ENCODE measurements at regions not wholly inside any gene's neighbourhood (a gene's known extent, or its start where the extent isn't known, plus 50 kb on each side); places are given as distances from the start of the nearest gene placed in this dataset.

DNA sequence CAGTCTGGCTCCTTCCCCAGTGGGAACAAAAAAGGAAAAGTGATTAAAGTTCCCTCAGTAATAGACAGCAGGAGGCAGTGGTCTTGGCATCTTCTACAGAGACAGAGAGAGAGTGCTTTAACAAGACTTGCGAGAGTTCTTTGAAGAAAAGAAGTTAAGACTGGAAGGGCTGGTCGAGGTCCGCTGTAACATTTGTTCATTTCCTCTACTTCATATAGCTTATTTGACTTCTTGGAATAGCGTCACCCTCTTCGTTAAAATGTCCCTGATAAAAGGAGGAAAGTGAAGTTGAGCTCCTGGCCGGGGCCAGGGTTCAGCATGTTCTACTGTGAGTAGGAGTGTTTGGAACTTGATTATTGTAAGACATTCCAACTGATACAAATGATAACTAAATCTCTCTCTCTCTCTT, 179.8 kb downstream of the SLIT2 start:
- no peak for TF ChIP-seq CTCF (conservative IDR thresholded peaks at IDR 0.05)
- no peak overlapping the region for H3K27ac ChIP-seq

GRCh38 chr4:20432088-20432487, 180.4 kb downstream of the SLIT2 start:
- TF ChIP-seq CTCF (conservative IDR thresholded peaks at IDR 0.05): no peak
- H3K27ac ChIP-seq: no peak overlapping the region

- no peak overlapping the region; the same call in 1 of the 2 replicates for H3K27ac ChIP-seq
- no peak for TF ChIP-seq CTCF (conservative IDR thresholded peaks at IDR 0.05)
Measured at GRCh38 chr4:20433097-20433705, 181.5 kb downstream of the SLIT2 start.

DNA sequence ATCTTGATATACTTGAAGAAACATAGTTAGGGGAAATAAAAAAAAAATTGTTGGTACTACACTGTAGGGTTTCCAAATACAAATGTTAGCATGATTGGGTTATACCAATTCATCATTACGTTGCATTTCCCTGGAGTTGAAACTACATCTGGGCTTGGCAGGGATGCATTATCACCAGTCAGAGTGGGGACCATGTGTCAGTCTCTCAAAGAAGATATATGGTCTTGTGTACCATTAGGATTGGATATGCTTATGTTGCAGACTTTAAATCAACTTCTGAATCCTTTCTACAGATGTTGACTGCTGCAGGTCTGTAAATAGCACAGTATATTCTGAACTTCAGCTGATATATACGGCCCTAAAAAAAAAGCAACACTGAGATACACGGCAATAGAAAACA, 188.5 kb downstream of the SLIT2 start:
- no peak for TF ChIP-seq CTCF (conservative IDR thresholded peaks at IDR 0.05)
- no peak overlapping the region for H3K27ac ChIP-seq

DNA sequence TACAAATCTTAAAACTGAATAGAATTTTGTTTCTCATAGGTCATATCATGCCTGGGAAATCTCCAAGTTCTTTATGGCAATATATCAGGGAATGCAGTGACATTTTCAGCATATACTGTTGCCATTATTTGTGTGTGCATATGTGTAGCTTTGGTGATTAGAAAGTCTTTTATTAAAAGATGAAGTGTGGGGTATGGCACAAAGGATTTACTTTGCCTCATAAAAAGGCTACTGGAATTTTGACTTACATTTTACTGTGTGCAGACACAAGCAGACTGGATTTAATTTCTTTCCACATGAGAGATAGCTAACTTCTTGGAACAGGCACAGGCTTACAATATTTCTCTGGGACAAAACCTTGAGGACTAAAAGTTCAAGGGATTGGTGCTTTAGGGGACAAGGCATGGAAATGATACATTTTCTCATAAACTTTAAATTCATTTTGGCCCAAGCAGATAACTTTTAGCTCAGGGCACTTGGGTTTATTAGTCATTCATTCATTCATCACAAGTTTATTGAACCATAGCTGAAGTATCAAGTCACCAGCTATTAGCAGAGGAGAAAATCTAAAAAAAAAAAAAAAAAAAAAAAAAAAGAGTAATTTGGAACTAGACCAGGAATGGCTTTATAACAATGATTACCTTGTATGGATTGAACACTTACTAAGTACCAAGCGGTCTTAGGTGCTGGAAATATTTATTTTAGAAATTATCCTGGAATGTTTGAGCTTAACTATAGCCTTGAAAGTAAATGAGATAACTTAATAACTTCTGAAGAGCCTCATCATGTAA, 191.5 kb downstream of the SLIT2 start:
- no peak overlapping the region for H3K27ac ChIP-seq
- no peak for TF ChIP-seq CTCF (conservative IDR thresholded peaks at IDR 0.05)

DNA sequence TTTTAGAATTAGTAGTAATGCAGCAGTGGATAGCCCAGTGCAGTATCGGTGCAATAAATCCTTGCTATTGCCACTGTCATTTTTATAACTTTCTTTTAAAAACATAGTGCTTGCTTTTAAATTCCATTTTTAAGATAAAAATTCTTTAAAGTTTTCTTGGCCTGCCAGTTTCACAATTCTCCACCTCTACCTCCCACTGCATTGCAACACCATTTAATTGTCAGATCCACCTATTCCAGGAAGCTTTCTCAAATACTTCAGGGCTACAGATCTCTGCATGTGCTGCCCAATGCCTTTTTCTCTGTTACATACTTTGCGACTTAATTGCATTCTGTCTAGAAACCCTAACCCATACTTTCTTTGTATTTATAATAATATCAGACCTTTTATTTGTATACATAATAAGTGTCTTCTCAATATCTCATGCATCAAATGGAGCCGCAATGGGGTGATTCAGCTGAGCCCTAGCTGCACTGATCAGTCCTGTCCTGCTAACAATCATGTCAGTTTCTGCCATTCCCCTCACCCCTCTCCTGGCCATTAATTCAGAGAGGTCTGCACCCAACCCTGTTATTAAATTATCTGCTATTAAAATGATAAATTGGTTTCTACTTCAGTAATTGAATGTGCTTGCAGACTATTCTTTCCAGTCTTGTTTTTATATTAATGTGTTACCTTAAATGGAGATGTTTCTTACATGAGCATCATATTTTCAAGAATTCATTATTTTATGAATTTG, 193.1 kb downstream of the SLIT2 start:
- TF ChIP-seq CTCF (conservative IDR thresholded peaks at IDR 0.05): no peak
- H3K27ac ChIP-seq: no peak overlapping the region

Data from VCaP (cell line).